ENCODE measurements at regions not wholly inside any gene's neighbourhood (a gene's known extent, or its start where the extent isn't known, plus 50 kb on each side); places are given as distances from the start of the nearest gene placed in this dataset.

GRCh38 chr9:135377431-135377830 is 102.2 kb upstream of the PPP1R26 start:
- Histone ChIP-seq H3K27ac (ENCODE audit: low read length) (no peak overlapping the region), H3K4me1 (ENCODE audit: control insufficient read depth, insufficient read depth, low read length) (no peaks in the 10 kb centered on the region), H3K36me3 (ENCODE audit: control insufficient read depth, insufficient read depth, low read length) (no peaks in the 10 kb centered on the region), H3K27me3 (ENCODE audit: control insufficient read depth, insufficient read depth, low read length) (no peaks in the 10 kb centered on the region; the same call in 1 of the 2 replicates), H3K9me3 (ENCODE audit: control insufficient read depth, insufficient read depth, low read depth, low read length) (no peaks in the 10 kb centered on the region), H3K4me3 (ENCODE audit: low read depth in 2 of 2, low read length in 2 of 2) (no peak overlapping the region)
- ATAC-seq (no peak), DNase-seq (ENCODE audit: low read depth, low spot score) (no peak)
- in situ Hi-C loops (cut with HindIII; ENCODE audit: low pct_unique_long_range_greater_than_20kb, low sequenced_read_pairs), result no loop called here
- ChIA-PET POLR2A (no interaction called here), CTCF (no interaction called here)
- intact Hi-C loops (cut with micrococcal nuclease; ENCODE audit: unreplicated experiment), result no loop called here
- no TSS peak for BruUV-seq (replicated peaks)
- TF ChIP-seq SIN3A (IDR thresholded peaks at IDR 0.05; ENCODE audit: borderline replicate concordance, insufficient read depth, low read depth, low read length) (no peak), TCF7L2 (IDR thresholded peaks at IDR 0.05; ENCODE audit: low read depth, low read length) (no peak), POLR2AphosphoS5 (IDR thresholded peaks at IDR 0.05; ENCODE audit: low read depth, low read length) (no peak)
- TF ChIP-seq, protein P1, sequence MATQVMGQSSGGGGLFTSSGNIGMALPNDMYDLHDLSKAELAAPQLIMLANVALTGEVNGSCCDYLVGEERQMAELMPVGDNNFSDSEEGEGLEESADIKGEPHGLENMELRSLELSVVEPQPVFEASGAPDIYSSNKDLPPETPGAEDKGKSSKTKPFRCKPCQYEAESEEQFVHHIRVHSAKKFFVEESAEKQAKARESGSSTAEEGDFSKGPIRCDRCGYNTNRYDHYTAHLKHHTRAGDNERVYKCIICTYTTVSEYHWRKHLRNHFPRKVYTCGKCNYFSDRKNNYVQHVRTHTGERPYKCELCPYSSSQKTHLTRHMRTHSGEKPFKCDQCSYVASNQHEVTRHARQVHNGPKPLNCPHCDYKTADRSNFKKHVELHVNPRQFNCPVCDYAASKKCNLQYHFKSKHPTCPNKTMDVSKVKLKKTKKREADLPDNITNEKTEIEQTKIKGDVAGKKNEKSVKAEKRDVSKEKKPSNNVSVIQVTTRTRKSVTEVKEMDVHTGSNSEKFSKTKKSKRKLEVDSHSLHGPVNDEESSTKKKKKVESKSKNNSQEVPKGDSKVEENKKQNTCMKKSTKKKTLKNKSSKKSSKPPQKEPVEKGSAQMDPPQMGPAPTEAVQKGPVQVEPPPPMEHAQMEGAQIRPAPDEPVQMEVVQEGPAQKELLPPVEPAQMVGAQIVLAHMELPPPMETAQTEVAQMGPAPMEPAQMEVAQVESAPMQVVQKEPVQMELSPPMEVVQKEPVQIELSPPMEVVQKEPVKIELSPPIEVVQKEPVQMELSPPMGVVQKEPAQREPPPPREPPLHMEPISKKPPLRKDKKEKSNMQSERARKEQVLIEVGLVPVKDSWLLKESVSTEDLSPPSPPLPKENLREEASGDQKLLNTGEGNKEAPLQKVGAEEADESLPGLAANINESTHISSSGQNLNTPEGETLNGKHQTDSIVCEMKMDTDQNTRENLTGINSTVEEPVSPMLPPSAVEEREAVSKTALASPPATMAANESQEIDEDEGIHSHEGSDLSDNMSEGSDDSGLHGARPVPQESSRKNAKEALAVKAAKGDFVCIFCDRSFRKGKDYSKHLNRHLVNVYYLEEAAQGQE (IDR thresholded peaks at IDR 0.05; ENCODE audit: insufficient read depth in 1 of 2, low read depth in 2 of 2, low read length in 1 of 2), result no peak
- TF ChIP-seq, protein P2, sequence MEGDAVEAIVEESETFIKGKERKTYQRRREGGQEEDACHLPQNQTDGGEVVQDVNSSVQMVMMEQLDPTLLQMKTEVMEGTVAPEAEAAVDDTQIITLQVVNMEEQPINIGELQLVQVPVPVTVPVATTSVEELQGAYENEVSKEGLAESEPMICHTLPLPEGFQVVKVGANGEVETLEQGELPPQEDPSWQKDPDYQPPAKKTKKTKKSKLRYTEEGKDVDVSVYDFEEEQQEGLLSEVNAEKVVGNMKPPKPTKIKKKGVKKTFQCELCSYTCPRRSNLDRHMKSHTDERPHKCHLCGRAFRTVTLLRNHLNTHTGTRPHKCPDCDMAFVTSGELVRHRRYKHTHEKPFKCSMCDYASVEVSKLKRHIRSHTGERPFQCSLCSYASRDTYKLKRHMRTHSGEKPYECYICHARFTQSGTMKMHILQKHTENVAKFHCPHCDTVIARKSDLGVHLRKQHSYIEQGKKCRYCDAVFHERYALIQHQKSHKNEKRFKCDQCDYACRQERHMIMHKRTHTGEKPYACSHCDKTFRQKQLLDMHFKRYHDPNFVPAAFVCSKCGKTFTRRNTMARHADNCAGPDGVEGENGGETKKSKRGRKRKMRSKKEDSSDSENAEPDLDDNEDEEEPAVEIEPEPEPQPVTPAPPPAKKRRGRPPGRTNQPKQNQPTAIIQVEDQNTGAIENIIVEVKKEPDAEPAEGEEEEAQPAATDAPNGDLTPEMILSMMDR (IDR thresholded peaks at IDR 0.05), result no peak

- Histone ChIP-seq H3K4me1 (ENCODE audit: control insufficient read depth, insufficient read depth, low read length) (no peaks in the 10 kb centered on the region), H3K4me3 (ENCODE audit: low read depth in 2 of 2, low read length in 2 of 2) (no peak overlapping the region), H3K27ac (ENCODE audit: low read length) (no peak overlapping the region), H3K27me3 (ENCODE audit: control insufficient read depth, insufficient read depth, low read length) (no peaks in the 10 kb centered on the region; the same call in 1 of the 2 replicates), H3K9me3 (ENCODE audit: control insufficient read depth, insufficient read depth, low read depth, low read length) (no peaks in the 10 kb centered on the region), H3K36me3 (ENCODE audit: control insufficient read depth, insufficient read depth, low read length) (no peaks in the 10 kb centered on the region)
- CTCF ChIA-PET, result no interaction called here
- POLR2A ChIA-PET, result no interaction called here
- TF ChIP-seq SIN3A (IDR thresholded peaks at IDR 0.05; ENCODE audit: borderline replicate concordance, insufficient read depth, low read depth, low read length) (no peak), TCF7L2 (IDR thresholded peaks at IDR 0.05; ENCODE audit: low read depth, low read length) (no peak), POLR2AphosphoS5 (IDR thresholded peaks at IDR 0.05; ENCODE audit: low read depth, low read length) (no peak)
- TF ChIP-seq, protein P1 (IDR thresholded peaks at IDR 0.05; ENCODE audit: insufficient read depth in 1 of 2, low read depth in 2 of 2, low read length in 1 of 2), result no peak
- TF ChIP-seq, protein P2 (IDR thresholded peaks at IDR 0.05), result no peak
- ATAC-seq (no peak), DNase-seq (ENCODE audit: low read depth, low spot score) (no peak)
- intact Hi-C loops (cut with micrococcal nuclease; ENCODE audit: unreplicated experiment) (no loop called here), in situ Hi-C loops (cut with HindIII; ENCODE audit: low pct_unique_long_range_greater_than_20kb, low sequenced_read_pairs) (no loop called here)
- BruUV-seq (replicated peaks), result no TSS peak
These were observed 100.8 kb upstream of the PPP1R26 start for GRCh38 chr9:135378751-135379150.
